ENCODE measurements at regions not wholly inside any gene's neighbourhood (a gene's known extent, or its start where the extent isn't known, plus 50 kb on each side); places are given as distances from the start of the nearest gene placed in this dataset.
"Not testable (repeated sequence)": the region's sequence is repeated elsewhere in the genome, so short reads cannot be mapped to it uniquely, and the experiment has no call there.

- no peaks in the 10 kb centered on the region for H3K27me3 ChIP-seq (ENCODE audit: insufficient read depth, low read length, poor library complexity)
- DNase-seq, result peak; percentile 92
These were observed 64.6 kb upstream of the XIST start for GRCh38 chrX:73916931-73917667.

GRCh38 chrX:73916489-73916888, 64.0 kb upstream of the XIST start:
- H2BK5ac ChIP-seq (ENCODE audit: low read length), result no peak overlapping the region
- no peak overlapping the region for H2BK120ac ChIP-seq (ENCODE audit: low read depth, low read length)
- DNase-seq, result no peak
- no peak overlapping the region for H3K27ac ChIP-seq (ENCODE audit: low read depth, low read length)
- no peak overlapping the region for H2AK5ac ChIP-seq (ENCODE audit: low read length)
- no peak overlapping the region for H4K5ac ChIP-seq (ENCODE audit: low read length)
- no peak overlapping the region for H3K4me3 ChIP-seq (ENCODE audit: low read length)
- no peaks in the 10 kb centered on the region for H3K36me3 ChIP-seq (ENCODE audit: control insufficient read depth, insufficient read depth, low read length)
- H3K79me1 ChIP-seq (ENCODE audit: low read length), result no peaks in the 10 kb centered on the region
- H3K23ac ChIP-seq (ENCODE audit: low read length), result no peak overlapping the region
- H3K9ac ChIP-seq (ENCODE audit: low read length), result no peak overlapping the region
- H3K18ac ChIP-seq (ENCODE audit: low read length), result no peak overlapping the region
- H3K4ac ChIP-seq (ENCODE audit: low read depth, low read length), result no peak overlapping the region
- H3K4me2 ChIP-seq (ENCODE audit: low read length), result no peak overlapping the region
- no peak overlapping the region for H4K8ac ChIP-seq (ENCODE audit: low read depth, low read length)
- H3K4me1 ChIP-seq (ENCODE audit: control insufficient read depth, low read depth, low read length), result no peaks in the 10 kb centered on the region
- H3K79me2 ChIP-seq (ENCODE audit: control insufficient read depth, insufficient read depth, low read length), result no peaks in the 10 kb centered on the region
- H2BK15ac ChIP-seq (replicated peaks; ENCODE audit: low read depth), result no peak overlapping the region
- H3K56ac ChIP-seq (ENCODE audit: low read length), result no peak overlapping the region
- H3K27me3 ChIP-seq (ENCODE audit: insufficient read depth, low read length, poor library complexity), result no peaks in the 10 kb centered on the region

More at GRCh38 chrX:73916931-73917667, 64.6 kb upstream of the XIST start:
- H2BK120ac ChIP-seq (ENCODE audit: low read depth, low read length), result no peak overlapping the region
- no peak overlapping the region for H3K4ac ChIP-seq (ENCODE audit: low read depth, low read length)
- H3K79me1 ChIP-seq (ENCODE audit: low read length), result no peaks in the 10 kb centered on the region
- H3K4me1 ChIP-seq (ENCODE audit: control insufficient read depth, low read depth, low read length), result no peaks in the 10 kb centered on the region
- no peak overlapping the region for H2AK5ac ChIP-seq (ENCODE audit: low read length)
- no peak overlapping the region for H3K23ac ChIP-seq (ENCODE audit: low read length)
- H2BK15ac ChIP-seq (replicated peaks; ENCODE audit: low read depth), result no peak overlapping the region
- H3K4me3 ChIP-seq (ENCODE audit: low read length), result no peak overlapping the region
- H3K56ac ChIP-seq (ENCODE audit: low read length), result peak overlapping the region; percentile 2
- H2BK5ac ChIP-seq (ENCODE audit: low read length), result no peak overlapping the region
- no peak overlapping the region for H4K8ac ChIP-seq (ENCODE audit: low read depth, low read length)
- no peaks in the 10 kb centered on the region for H3K79me2 ChIP-seq (ENCODE audit: control insufficient read depth, insufficient read depth, low read length)
- no peak overlapping the region for H3K9ac ChIP-seq (ENCODE audit: low read length)
- H3K27ac ChIP-seq (ENCODE audit: low read depth, low read length), result peak overlapping the region; percentile 36
- no peak overlapping the region for H3K18ac ChIP-seq (ENCODE audit: low read length)
- no peak overlapping the region for H4K5ac ChIP-seq (ENCODE audit: low read length)
- no peak overlapping the region for H3K4me2 ChIP-seq (ENCODE audit: low read length)
- WGBS (ENCODE audit: extremely low coverage, insufficient coverage, low lambda C conversion rate), result no CpG with 5 or more reads among the region's 2 CpGs
- H3K36me3 ChIP-seq (ENCODE audit: control insufficient read depth, insufficient read depth, low read length), result no peaks in the 10 kb centered on the region

- not testable (repeated sequence) for H3K4me1 ChIP-seq (ENCODE audit: control insufficient read depth, low read depth, low read length); H3K18ac ChIP-seq (ENCODE audit: low read length); H3K79me1 ChIP-seq (ENCODE audit: low read length); H2BK5ac ChIP-seq (ENCODE audit: low read length); H3K79me2 ChIP-seq (ENCODE audit: control insufficient read depth, insufficient read depth, low read length); H3K36me3 ChIP-seq (ENCODE audit: control insufficient read depth, insufficient read depth, low read length); H3K56ac ChIP-seq (ENCODE audit: low read length); H2AK5ac ChIP-seq (ENCODE audit: low read length); H2BK120ac ChIP-seq (ENCODE audit: low read depth, low read length); H3K4ac ChIP-seq (ENCODE audit: low read depth, low read length); DNase-seq; H3K4me2 ChIP-seq (ENCODE audit: low read length); H4K8ac ChIP-seq (ENCODE audit: low read depth, low read length); H3K9ac ChIP-seq (ENCODE audit: low read length); H2BK15ac ChIP-seq (replicated peaks; ENCODE audit: low read depth); H3K27ac ChIP-seq (ENCODE audit: low read depth, low read length); H3K27me3 ChIP-seq (ENCODE audit: insufficient read depth, low read length, poor library complexity); H3K4me3 ChIP-seq (ENCODE audit: low read length); H4K5ac ChIP-seq (ENCODE audit: low read length); H3K23ac ChIP-seq (ENCODE audit: low read length)
These were observed 62.3 kb upstream of the XIST start for GRCh38 chrX:73914792-73915191.

GRCh38 chrX:73913580-73913979, 61.1 kb upstream of the XIST start:
- WGBS (ENCODE audit: extremely low coverage, insufficient coverage, low lambda C conversion rate), result no CpG with 5 or more reads among the region's 5 CpGs
- no peak for DNase-seq
- H4K5ac ChIP-seq (ENCODE audit: low read length), result no peak overlapping the region

GRCh38 chrX:73911946-73912345, 59.4 kb upstream of the XIST start:
- not testable (repeated sequence) for H3K9ac ChIP-seq (ENCODE audit: low read length); H3K56ac ChIP-seq (ENCODE audit: low read length); H3K4me2 ChIP-seq (ENCODE audit: low read length); H3K18ac ChIP-seq (ENCODE audit: low read length); H4K5ac ChIP-seq (ENCODE audit: low read length); H3K79me1 ChIP-seq (ENCODE audit: low read length); H3K23ac ChIP-seq (ENCODE audit: low read length); H3K36me3 ChIP-seq (ENCODE audit: control insufficient read depth, insufficient read depth, low read length); H3K79me2 ChIP-seq (ENCODE audit: control insufficient read depth, insufficient read depth, low read length); H3K4me1 ChIP-seq (ENCODE audit: control insufficient read depth, low read depth, low read length); H2BK120ac ChIP-seq (ENCODE audit: low read depth, low read length); H2BK15ac ChIP-seq (replicated peaks; ENCODE audit: low read depth); DNase-seq; H2BK5ac ChIP-seq (ENCODE audit: low read length); H3K4me3 ChIP-seq (ENCODE audit: low read length); H3K4ac ChIP-seq (ENCODE audit: low read depth, low read length); H3K27ac ChIP-seq (ENCODE audit: low read depth, low read length); H3K27me3 ChIP-seq (ENCODE audit: insufficient read depth, low read length, poor library complexity); H4K8ac ChIP-seq (ENCODE audit: low read depth, low read length); H2AK5ac ChIP-seq (ENCODE audit: low read length)
- no CpG with 5 or more reads among the region's 5 CpGs for WGBS (ENCODE audit: extremely low coverage, insufficient coverage, low lambda C conversion rate)

More at GRCh38 chrX:73913580-73913979, 61.1 kb upstream of the XIST start:
- no peaks in the 10 kb centered on the region for H3K79me2 ChIP-seq (ENCODE audit: control insufficient read depth, insufficient read depth, low read length)
- H3K4me2 ChIP-seq (ENCODE audit: low read length), result no peak overlapping the region
- no peak overlapping the region for H3K27ac ChIP-seq (ENCODE audit: low read depth, low read length)
- no peak overlapping the region for H3K23ac ChIP-seq (ENCODE audit: low read length)
- no peaks in the 10 kb centered on the region for H3K4me1 ChIP-seq (ENCODE audit: control insufficient read depth, low read depth, low read length)
- H2BK120ac ChIP-seq (ENCODE audit: low read depth, low read length), result no peak overlapping the region
- no peak overlapping the region for H3K4me3 ChIP-seq (ENCODE audit: low read length)
- H3K79me1 ChIP-seq (ENCODE audit: low read length), result no peaks in the 10 kb centered on the region
- no peaks in the 10 kb centered on the region for H3K27me3 ChIP-seq (ENCODE audit: insufficient read depth, low read length, poor library complexity)
- no peak overlapping the region for H2BK5ac ChIP-seq (ENCODE audit: low read length)
- H3K36me3 ChIP-seq (ENCODE audit: control insufficient read depth, insufficient read depth, low read length), result no peaks in the 10 kb centered on the region
- no peak overlapping the region for H4K8ac ChIP-seq (ENCODE audit: low read depth, low read length)
- H2BK15ac ChIP-seq (replicated peaks; ENCODE audit: low read depth), result no peak overlapping the region
- no peak overlapping the region for H2AK5ac ChIP-seq (ENCODE audit: low read length)
- H3K4ac ChIP-seq (ENCODE audit: low read depth, low read length), result no peak overlapping the region
- no peak overlapping the region for H3K9ac ChIP-seq (ENCODE audit: low read length)
- no peak overlapping the region for H3K18ac ChIP-seq (ENCODE audit: low read length)
- no peak overlapping the region for H3K56ac ChIP-seq (ENCODE audit: low read length)

GRCh38 chrX:73905749-73906374, 53.3 kb upstream of the XIST start:
- H3K23ac ChIP-seq (ENCODE audit: low read length); H4K8ac ChIP-seq (ENCODE audit: low read depth, low read length); H3K4me3 ChIP-seq (ENCODE audit: low read length); H3K56ac ChIP-seq (ENCODE audit: low read length); DNase-seq; H2BK5ac ChIP-seq (ENCODE audit: low read length); H3K9ac ChIP-seq (ENCODE audit: low read length); H3K27ac ChIP-seq (ENCODE audit: low read depth, low read length); H3K18ac ChIP-seq (ENCODE audit: low read length); H3K4me1 ChIP-seq (ENCODE audit: control insufficient read depth, low read depth, low read length); H2AK5ac ChIP-seq (ENCODE audit: low read length); H3K36me3 ChIP-seq (ENCODE audit: control insufficient read depth, insufficient read depth, low read length); H4K5ac ChIP-seq (ENCODE audit: low read length); H2BK120ac ChIP-seq (ENCODE audit: low read depth, low read length); H3K4me2 ChIP-seq (ENCODE audit: low read length); H3K4ac ChIP-seq (ENCODE audit: low read depth, low read length); H2BK15ac ChIP-seq (replicated peaks; ENCODE audit: low read depth); H3K27me3 ChIP-seq (ENCODE audit: insufficient read depth, low read length, poor library complexity); H3K79me2 ChIP-seq (ENCODE audit: control insufficient read depth, insufficient read depth, low read length); H3K79me1 ChIP-seq (ENCODE audit: low read length): not testable (repeated sequence)
- WGBS (ENCODE audit: extremely low coverage, insufficient coverage, low lambda C conversion rate), result no CpG with 5 or more reads among the region's 2 CpGs

All from mesendoderm (in vitro differentiated cells).